Gastroesophageal sphincter (tissue), 4 donors: ENCODE measurements at regions not wholly inside any gene's neighbourhood (a gene's known extent, or its start where the extent isn't known, plus 50 kb on each side); places are given as distances from the start of the nearest gene placed in this dataset.

Source experiments
- ATAC-seq: fragments of 150-250 bp; one replicate; pipeline ENCODE4 v1.9.1; 2016; ENCODE audit warnings: mild to moderate bottlenecking, moderate library complexity
- H3K27ac ChIP-seq, 4 donors: fragments of 200-600 bp; sonication (generic) in 3 of 4; 1 replicate in 3 of 4; 2 replicates in 1 of 4; pipeline ENCODE4 v1.5.1; 2016 to 2019
- H3K27me3 ChIP-seq: fragments of 200-600 bp; sonication (generic); one replicate; pipeline ENCODE4 v1.5.1; 2019
- H3K36me3 ChIP-seq, 2 donors: fragments of 200-600 bp; sonication (generic); one replicate each; pipeline ENCODE4 v1.5.1; 2019; ENCODE audit warnings: control low read depth in 1 of 2
- H3K4me1 ChIP-seq, 3 donors: fragments of 200-600 bp; sonication (generic); 1 replicate in 2 of 3; 2 replicates in 1 of 3; pipeline ENCODE4 v1.5.1; 2016 to 2019; ENCODE audit warnings: control low read depth in 2 of 3
- H3K4me3 ChIP-seq, 2 donors: fragments of 200-600 bp; sonication (generic); one replicate each; pipeline ENCODE4 v1.5.1; 2019; ENCODE audit warnings: mild to moderate bottlenecking in 1 of 2, moderate library complexity in 1 of 2
- H3K9me3 ChIP-seq, 3 donors: fragments of 200-600 bp; sonication (generic); one replicate each; pipeline ENCODE4 v1.5.1; 2017 to 2019; ENCODE audit warnings: control low read depth in 2 of 3
- EP300 ChIP-seq: sonication (generic); formaldehyde crosslinking; IDR thresholded peaks from one replicate; pipeline ENCODE4 v1.6.1; 2017; ENCODE audit warnings: antibody characterized with exemption, mild to moderate bottlenecking
- POLR2A ChIP-seq, 2 donors: fragments of 450-650 bp; IDR thresholded peaks; one replicate each; pipeline ENCODE4 v1.6.1; 2017; ENCODE audit warnings: antibody characterized with exemption in 2 of 2, mild to moderate bottlenecking in 2 of 2, moderate library complexity in 1 of 2
- POLR2AphosphoS5 ChIP-seq: sonication (generic); formaldehyde crosslinking; IDR thresholded peaks from one replicate; pipeline ENCODE4 v1.6.1; 2017; ENCODE audit warnings: antibody characterized with exemption
- WGBS, 2 donors: methylation state at CpG; one replicate each; pipeline ENCODE4 v1.1.5; 2018; ENCODE audit warnings: low coverage in 1 of 2; 5-methylcytosine and 5-hydroxymethylcytosine counted together
- TF ChIP-seq, protein P1 (sequence below), 4 experiments: fragments of 200-600 bp in 2 of 4; fragments of 450-650 bp in 2 of 4; sonication (generic) in 1 of 4; IDR thresholded peaks; one replicate each; pipeline ENCODE4 v1.5.1; 2017 to 2019; ENCODE audit warnings: antibody characterized with exemption in 4 of 4, mild to moderate bottlenecking in 2 of 4, moderate library complexity in 2 of 4

DNA sequence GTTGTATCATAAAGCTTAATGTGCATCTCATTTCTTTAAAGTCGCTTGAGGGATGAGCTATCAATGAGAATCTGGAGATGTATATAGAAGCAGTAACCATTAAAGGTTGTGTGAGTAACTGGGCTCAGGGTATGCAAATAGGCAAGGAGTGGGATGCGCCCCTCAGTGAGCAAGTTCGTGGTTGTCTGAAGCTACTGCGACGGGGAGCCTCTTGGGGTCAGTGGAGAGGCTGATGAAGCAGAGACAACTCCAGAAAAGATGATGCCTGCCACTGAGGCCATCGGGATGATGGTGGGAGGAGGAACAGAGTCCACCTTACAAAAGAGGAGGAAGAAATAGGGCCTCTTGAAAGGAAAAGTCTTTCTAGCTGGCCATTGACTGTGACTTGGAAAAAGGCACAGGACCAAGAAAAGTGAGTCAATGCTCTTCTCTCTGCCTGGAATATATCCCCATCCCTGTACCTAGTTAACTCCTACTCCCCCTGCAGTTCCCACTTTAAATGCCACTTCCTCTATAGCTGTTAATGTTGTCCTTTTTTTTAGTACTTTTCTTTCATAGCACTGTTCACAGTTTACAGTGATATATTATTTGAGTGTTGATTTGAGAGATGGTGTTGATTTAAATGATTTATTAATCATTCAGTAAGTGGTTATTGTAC, 51.4 kb upstream of the LSM6 start:
- Histone ChIP-seq H3K27me3 (no peaks in the 10 kb centered on the region), H3K36me3 (no peaks in the 10 kb centered on the region), H3K27ac (no peak overlapping the region), H3K4me3 (no peak overlapping the region), H3K4me1 (no peaks in the 10 kb centered on the region), H3K9me3 (peaks cover 0 to 13% (median 0%) of the 10 kb centered on the region in 3 donors)
- TF ChIP-seq, protein P1, sequence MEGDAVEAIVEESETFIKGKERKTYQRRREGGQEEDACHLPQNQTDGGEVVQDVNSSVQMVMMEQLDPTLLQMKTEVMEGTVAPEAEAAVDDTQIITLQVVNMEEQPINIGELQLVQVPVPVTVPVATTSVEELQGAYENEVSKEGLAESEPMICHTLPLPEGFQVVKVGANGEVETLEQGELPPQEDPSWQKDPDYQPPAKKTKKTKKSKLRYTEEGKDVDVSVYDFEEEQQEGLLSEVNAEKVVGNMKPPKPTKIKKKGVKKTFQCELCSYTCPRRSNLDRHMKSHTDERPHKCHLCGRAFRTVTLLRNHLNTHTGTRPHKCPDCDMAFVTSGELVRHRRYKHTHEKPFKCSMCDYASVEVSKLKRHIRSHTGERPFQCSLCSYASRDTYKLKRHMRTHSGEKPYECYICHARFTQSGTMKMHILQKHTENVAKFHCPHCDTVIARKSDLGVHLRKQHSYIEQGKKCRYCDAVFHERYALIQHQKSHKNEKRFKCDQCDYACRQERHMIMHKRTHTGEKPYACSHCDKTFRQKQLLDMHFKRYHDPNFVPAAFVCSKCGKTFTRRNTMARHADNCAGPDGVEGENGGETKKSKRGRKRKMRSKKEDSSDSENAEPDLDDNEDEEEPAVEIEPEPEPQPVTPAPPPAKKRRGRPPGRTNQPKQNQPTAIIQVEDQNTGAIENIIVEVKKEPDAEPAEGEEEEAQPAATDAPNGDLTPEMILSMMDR (IDR thresholded peaks at IDR 0.05) = no peak
- TF ChIP-seq POLR2AphosphoS5 (no peak), POLR2A (IDR thresholded peaks at IDR 0.05) (no peak), EP300 (no peak)
- ATAC-seq = no peak
- WGBS, 2 donors = 55 to 60% methylated on average over 2 to 6 of the region's 6 CpGs

- H3K4me3 ChIP-seq = no peak overlapping the region
- TF ChIP-seq POLR2AphosphoS5 = no peak
- TF ChIP-seq, protein P1 (IDR thresholded peaks at IDR 0.05) = no peak
- no peak for TF ChIP-seq POLR2A (IDR thresholded peaks at IDR 0.05)
- TF ChIP-seq EP300 = no peak
- WGBS, 2 donors = 60 to 78% methylated on average over 1 of the region's 1 CpG
- no peak overlapping the region for H3K27ac ChIP-seq
- H3K4me1 ChIP-seq = no peaks in the 10 kb centered on the region
- H3K27me3 ChIP-seq = no peaks in the 10 kb centered on the region
- H3K9me3 ChIP-seq = peaks cover 0 to 13% (median 0%) of the 10 kb centered on the region in 3 donors
- ATAC-seq = no peak
- H3K36me3 ChIP-seq = no peaks in the 10 kb centered on the region
These were observed 52.3 kb upstream of the LSM6 start for GRCh38 chr4:146123231-146123630.

GRCh38 chr4:146122398-146122797, 53.1 kb upstream of the LSM6 start:
- no peak for ATAC-seq
- Histone ChIP-seq H3K27ac (no peak overlapping the region), H3K36me3 (no peaks in the 10 kb centered on the region), H3K27me3 (no peaks in the 10 kb centered on the region), H3K4me1 (no peaks in the 10 kb centered on the region), H3K9me3 (peaks cover 0 to 13% (median 0%) of the 10 kb centered on the region in 3 donors), H3K4me3 (no peak overlapping the region)
- WGBS, 2 donors = 49 to 59% methylated on average over 5 to 6 of the region's 6 CpGs
- TF ChIP-seq, protein P1 (IDR thresholded peaks at IDR 0.05) = no peak
- TF ChIP-seq EP300 (no peak), POLR2AphosphoS5 (no peak), POLR2A (IDR thresholded peaks at IDR 0.05) (no peak)

DNA sequence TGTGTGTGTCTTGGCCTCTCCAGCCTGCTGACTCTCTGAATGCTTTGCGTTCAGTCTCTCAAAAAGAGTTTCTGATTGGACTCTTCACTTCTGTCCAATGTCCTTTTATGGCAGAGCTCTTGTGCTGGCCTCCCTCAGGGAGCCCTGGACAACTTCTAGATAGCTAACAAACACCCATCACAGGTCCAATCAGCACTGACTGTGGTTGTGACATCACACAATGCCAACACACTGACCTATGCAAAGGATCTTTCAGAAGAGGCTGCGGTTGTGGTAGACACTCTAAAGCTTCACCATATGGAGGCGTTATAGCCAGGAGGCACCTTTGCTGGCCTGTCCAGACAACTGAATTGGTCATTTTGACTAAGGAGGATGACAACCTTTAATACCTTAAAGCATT, 53.8 kb upstream of the LSM6 start:
- H3K4me3 ChIP-seq = no peak overlapping the region
- TF ChIP-seq EP300 = no peak
- TF ChIP-seq, protein P1 (IDR thresholded peaks at IDR 0.05) = no peak
- TF ChIP-seq POLR2A (IDR thresholded peaks at IDR 0.05) = no peak
- no peak for TF ChIP-seq POLR2AphosphoS5
- H3K36me3 ChIP-seq = no peaks in the 10 kb centered on the region
- no peak for ATAC-seq
- 85 to 87% methylated on average over 3 of the region's 3 CpGs for WGBS, 2 donors
- H3K4me1 ChIP-seq = no peaks in the 10 kb centered on the region
- no peak overlapping the region for H3K27ac ChIP-seq
- H3K27me3 ChIP-seq = no peaks in the 10 kb centered on the region
- peaks cover 0 to 13% (median 0%) of the 10 kb centered on the region in 3 donors for H3K9me3 ChIP-seq

DNA sequence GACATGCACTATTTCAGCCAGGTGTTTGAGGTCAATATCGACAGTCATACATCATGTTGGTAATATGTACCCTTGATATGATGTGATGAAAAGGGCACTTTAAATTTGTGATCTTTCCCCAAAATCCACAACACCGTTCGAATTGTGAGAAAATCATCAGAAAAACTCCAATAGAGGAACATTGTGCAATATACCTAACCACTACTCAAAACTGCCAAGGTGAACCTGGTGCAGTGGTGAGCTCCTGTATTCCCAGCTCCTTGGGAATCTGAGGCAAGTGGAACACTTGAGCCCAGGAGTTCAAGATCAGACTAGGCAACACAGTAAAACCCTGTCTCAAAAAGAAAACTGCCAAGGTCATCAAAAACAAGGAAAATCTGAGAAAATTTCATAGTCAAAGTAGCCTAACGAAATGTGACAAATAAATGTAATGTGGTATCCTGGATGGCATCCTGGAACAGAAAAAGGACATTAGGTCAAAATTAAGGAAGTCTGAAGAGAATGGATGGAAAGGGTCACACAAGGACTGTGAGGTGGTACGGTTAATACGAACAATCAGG, 55.6 kb upstream of the LSM6 start:
- 90 to 92% methylated on average over 6 of the region's 6 CpGs for WGBS, 2 donors
- Histone ChIP-seq H3K9me3 (peaks cover 0 to under 1% (median 0%) of the 10 kb centered on the region in 3 donors), H3K27me3 (no peaks in the 10 kb centered on the region), H3K4me1 (no peaks in the 10 kb centered on the region), H3K4me3 (no peak overlapping the region), H3K36me3 (no peaks in the 10 kb centered on the region), H3K27ac (no peak overlapping the region)
- TF ChIP-seq POLR2AphosphoS5 (no peak), POLR2A (IDR thresholded peaks at IDR 0.05) (no peak)
- TF ChIP-seq, protein P1 (IDR thresholded peaks at IDR 0.05) = no peak
- ATAC-seq = no peak
